ENCODE measurements at regions not wholly inside any gene's neighbourhood (a gene's known extent, or its start where the extent isn't known, plus 50 kb on each side); places are given as distances from the start of the nearest gene placed in this dataset.
"Not testable (repeated sequence)": the region's sequence is repeated elsewhere in the genome, so short reads cannot be mapped to it uniquely, and the experiment has no call there.

DNA sequence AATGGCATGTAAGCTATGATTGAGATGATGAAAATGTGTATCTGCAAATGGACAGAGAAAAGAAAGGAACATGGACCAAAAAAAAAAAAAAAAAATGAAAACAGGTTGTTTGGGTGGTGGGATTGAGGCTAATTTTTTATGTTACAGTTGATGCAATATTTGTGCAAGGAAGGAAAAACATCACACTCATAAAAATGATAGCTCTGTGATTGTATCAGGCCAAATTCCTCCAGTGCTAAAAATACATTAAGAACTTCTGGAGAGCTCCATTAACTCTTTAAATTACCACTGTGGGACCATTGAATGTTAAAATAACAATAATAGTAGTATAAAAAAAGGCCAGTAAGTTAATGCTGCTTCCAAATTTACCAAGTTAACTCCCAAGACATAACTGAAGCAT is 79.5 kb upstream of the MSX2 start:
- no peak overlapping the region for H3K4me3 Mint-ChIP-seq
- H3K9me3 Mint-ChIP-seq, result peaks cover 9% of the 10 kb centered on the region
- H3K36me3 Mint-ChIP-seq, result peaks cover 3% of the 10 kb centered on the region
- TF ChIP-seq, protein P1, sequence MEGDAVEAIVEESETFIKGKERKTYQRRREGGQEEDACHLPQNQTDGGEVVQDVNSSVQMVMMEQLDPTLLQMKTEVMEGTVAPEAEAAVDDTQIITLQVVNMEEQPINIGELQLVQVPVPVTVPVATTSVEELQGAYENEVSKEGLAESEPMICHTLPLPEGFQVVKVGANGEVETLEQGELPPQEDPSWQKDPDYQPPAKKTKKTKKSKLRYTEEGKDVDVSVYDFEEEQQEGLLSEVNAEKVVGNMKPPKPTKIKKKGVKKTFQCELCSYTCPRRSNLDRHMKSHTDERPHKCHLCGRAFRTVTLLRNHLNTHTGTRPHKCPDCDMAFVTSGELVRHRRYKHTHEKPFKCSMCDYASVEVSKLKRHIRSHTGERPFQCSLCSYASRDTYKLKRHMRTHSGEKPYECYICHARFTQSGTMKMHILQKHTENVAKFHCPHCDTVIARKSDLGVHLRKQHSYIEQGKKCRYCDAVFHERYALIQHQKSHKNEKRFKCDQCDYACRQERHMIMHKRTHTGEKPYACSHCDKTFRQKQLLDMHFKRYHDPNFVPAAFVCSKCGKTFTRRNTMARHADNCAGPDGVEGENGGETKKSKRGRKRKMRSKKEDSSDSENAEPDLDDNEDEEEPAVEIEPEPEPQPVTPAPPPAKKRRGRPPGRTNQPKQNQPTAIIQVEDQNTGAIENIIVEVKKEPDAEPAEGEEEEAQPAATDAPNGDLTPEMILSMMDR (IDR thresholded peaks at IDR 0.05; ENCODE audit: unreplicated experiment), result no peak
- H3K27ac Mint-ChIP-seq, result peak overlapping the region; percentile 41
- H3K27me3 Mint-ChIP-seq (ENCODE audit: low read depth), result no peaks in the 10 kb centered on the region
- peaks cover 57% of the 10 kb centered on the region for H3K4me1 Mint-ChIP-seq
- DNase-seq (ENCODE audit: low spot score in 2 of 2, unreplicated experiment in 2 of 2), result no peak

DNA sequence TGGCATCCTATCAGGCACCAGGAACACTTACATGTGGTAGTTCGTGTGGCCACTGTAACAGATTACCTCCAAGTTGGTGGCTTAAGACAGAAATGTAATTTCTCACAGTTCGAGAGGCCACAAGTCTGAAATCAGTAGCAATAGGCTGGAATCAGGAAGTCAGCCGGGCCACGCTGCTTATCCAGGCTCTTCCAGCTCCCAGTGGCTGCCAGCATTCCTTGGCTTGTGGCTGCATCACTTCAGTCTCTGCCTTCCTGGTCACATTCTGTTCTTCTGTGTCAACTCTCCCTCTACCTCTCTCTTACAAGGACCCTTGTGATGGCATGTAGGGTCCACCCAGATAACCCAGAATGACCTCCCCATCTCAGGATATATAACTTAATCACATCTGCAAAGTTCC is 78.7 kb upstream of the MSX2 start:
- TF ChIP-seq, protein P1 (IDR thresholded peaks at IDR 0.05; ENCODE audit: unreplicated experiment), result no peak
- H3K9me3 Mint-ChIP-seq, result peaks cover 9% of the 10 kb centered on the region
- no peak overlapping the region for H3K27ac Mint-ChIP-seq
- no peak for DNase-seq (ENCODE audit: low spot score in 2 of 2, unreplicated experiment in 2 of 2)
- H3K4me3 Mint-ChIP-seq, result no peak overlapping the region
- H3K36me3 Mint-ChIP-seq, result peaks cover 3% of the 10 kb centered on the region
- peaks cover 60% of the 10 kb centered on the region for H3K4me1 Mint-ChIP-seq
- no peaks in the 10 kb centered on the region for H3K27me3 Mint-ChIP-seq (ENCODE audit: low read depth)

DNA sequence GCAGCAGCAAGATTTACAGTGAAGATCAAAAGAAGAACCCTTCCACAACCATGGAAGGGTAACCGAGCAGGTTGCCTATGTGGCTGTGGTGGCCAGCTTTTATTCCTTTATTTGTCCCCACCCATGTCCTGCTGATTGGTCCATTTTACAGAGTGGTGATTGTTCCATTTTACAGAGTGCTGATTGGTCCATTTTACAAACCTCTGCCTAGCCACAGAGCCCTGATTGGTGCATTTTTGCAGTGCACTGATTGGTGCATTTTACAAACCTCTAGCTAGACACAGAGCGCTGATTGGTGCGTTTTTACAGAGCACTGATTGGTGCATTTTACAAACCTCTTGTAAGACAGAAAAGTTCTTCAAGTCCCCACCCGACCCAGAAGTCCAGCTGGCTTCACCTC is 75.8 kb upstream of the MSX2 start:
- H3K27ac Mint-ChIP-seq; H3K36me3 Mint-ChIP-seq; DNase-seq (ENCODE audit: low spot score in 2 of 2, unreplicated experiment in 2 of 2); H3K9me3 Mint-ChIP-seq; H3K27me3 Mint-ChIP-seq (ENCODE audit: low read depth); H3K4me3 Mint-ChIP-seq: not testable (repeated sequence)
- peaks cover 54% of the 10 kb centered on the region for H3K4me1 Mint-ChIP-seq

DNA sequence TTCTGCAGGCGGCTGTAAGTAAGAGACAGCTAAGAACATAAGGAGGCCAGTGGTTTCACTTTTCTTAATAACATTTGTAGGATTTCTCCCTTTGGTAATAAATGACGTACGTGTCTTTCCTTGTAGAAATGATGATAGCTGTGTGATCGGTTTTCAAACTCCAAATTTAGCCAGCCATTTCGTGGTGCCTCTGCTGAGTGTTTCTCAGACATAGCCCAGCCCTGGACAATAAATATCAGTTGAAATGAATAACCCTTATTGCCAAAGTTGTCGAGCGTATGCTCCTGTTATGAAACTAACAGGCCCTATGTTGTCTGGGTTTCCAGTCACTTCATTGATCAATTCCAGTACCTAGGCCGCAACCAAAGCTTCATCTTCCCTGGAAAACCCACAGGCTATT is 75.0 kb upstream of the MSX2 start:
- TF ChIP-seq, protein P1 (IDR thresholded peaks at IDR 0.05; ENCODE audit: unreplicated experiment), result no peak
- Mint-ChIP-seq H3K9me3 (peaks cover 9% of the 10 kb centered on the region), H3K27me3 (ENCODE audit: low read depth) (no peaks in the 10 kb centered on the region), H3K4me1 (peaks cover 50% of the 10 kb centered on the region), H3K36me3 (peaks cover 3% of the 10 kb centered on the region), H3K27ac (peak overlapping the region; percentile 40), H3K4me3 (no peak overlapping the region)
- no peak for DNase-seq (ENCODE audit: low spot score in 2 of 2, unreplicated experiment in 2 of 2)

DNA sequence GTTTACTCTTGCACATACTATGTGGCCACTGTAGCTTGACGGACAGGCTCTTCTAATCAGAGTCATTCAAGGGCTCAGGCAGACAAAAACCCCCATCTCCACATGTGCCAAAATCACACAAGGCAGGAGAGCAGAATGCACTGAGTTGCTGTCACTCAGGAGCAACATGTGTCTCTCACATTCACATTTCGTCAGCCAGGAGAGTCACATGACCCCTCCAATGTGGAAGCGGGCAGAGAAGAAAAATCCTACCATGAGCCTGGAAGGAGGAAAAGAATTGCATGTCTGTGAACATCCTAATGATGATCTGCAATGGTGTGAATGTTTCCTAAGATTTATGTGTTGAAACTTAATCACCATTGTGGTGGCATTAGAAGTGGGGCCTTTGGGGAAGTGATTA is 69.9 kb upstream of the MSX2 start:
- H3K4me1 Mint-ChIP-seq, result peaks cover 64% of the 10 kb centered on the region
- H3K27ac Mint-ChIP-seq, result no peak overlapping the region
- no peak for DNase-seq (ENCODE audit: low spot score in 2 of 2, unreplicated experiment in 2 of 2)
- H3K27me3 Mint-ChIP-seq (ENCODE audit: low read depth), result no peaks in the 10 kb centered on the region
- H3K36me3 Mint-ChIP-seq, result no peaks in the 10 kb centered on the region
- TF ChIP-seq, protein P1 (IDR thresholded peaks at IDR 0.05; ENCODE audit: unreplicated experiment), result no peak
- H3K4me3 Mint-ChIP-seq, result no peak overlapping the region
- no peaks in the 10 kb centered on the region for H3K9me3 Mint-ChIP-seq

DNA sequence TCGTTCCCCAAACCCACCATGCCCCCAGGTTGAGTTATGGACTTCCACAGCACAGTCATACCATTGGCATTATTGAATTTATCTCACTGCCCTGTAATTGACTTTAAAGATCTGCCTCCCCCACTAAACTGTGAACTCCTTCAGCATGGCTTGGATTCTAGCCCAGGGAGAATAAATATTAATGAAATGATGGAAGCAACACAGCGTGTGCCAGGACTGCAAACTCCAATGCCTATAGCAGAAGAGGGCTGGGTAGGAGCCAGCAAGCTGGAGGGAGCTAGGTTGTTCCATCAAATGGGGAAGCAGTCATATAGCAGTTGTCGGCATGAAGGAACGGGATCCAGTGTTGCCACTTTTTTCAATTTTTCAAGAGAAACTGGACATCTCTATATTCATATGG is 69.0 kb upstream of the MSX2 start:
- Mint-ChIP-seq H3K36me3 (no peaks in the 10 kb centered on the region), H3K9me3 (no peaks in the 10 kb centered on the region), H3K27ac (peak overlapping the region; percentile 70), H3K4me3 (no peak overlapping the region), H3K4me1 (peaks cover 67% of the 10 kb centered on the region), H3K27me3 (ENCODE audit: low read depth) (no peaks in the 10 kb centered on the region)
- TF ChIP-seq, protein P1 (IDR thresholded peaks at IDR 0.05; ENCODE audit: unreplicated experiment), result no peak
- DNase-seq (ENCODE audit: low spot score in 2 of 2, unreplicated experiment in 2 of 2), result peak in 1 of 2 experiments; percentile 42
